Keratinocyte (primary cell): ENCODE measurements at regions not wholly inside any gene's neighbourhood (a gene's known extent, or its start where the extent isn't known, plus 50 kb on each side); places are given as distances from the start of the nearest gene placed in this dataset.

Experiments
- DNase-seq: peaks from one replicate; pipeline ENCODE4 v3.0.0-alpha.2; 2011; ENCODE audit warnings: low read depth, missing footprints, low spot score
- FAIRE-seq: peaks from 2 replicates; lab custom pipeline; 2011; peaks lifted over from hg19 to GRCh38; lab: Jason Lieb, UNC
- H2AFZ ChIP-seq: 2 replicates; pipeline ENCODE4 v1.6.0; 2012; ENCODE audit warnings: low read length, control low read depth, inconsistent platforms; ENCODE audit not compliant: control insufficient read depth
- H3K27ac ChIP-seq: 2 replicates; pipeline ENCODE4 v1.5.1; 2011; ENCODE audit warnings: low read length; ENCODE audit not compliant: control insufficient read depth, insufficient read depth
- H3K27me3 ChIP-seq: 3 replicates; pipeline ENCODE4 v1.6.0; 2011; ENCODE audit warnings: low read length; ENCODE audit not compliant: control insufficient read depth, insufficient read depth; ENCODE audit errors: extremely low read depth
- H3K36me3 ChIP-seq, 2 experiments: 2 replicates in 1 of 2; 3 replicates in 1 of 2; pipeline ENCODE4 v1.5.1; 2011; ENCODE audit warnings: low read length in 2 of 2, mild to moderate bottlenecking in 1 of 2; ENCODE audit not compliant: control insufficient read depth in 2 of 2, insufficient read depth in 2 of 2; ENCODE audit errors: extremely low read depth in 1 of 2
- H3K4me1 ChIP-seq: 3 replicates; pipeline ENCODE4 v1.5.1; 2011; ENCODE audit warnings: low read length; ENCODE audit not compliant: control insufficient read depth, insufficient read depth; ENCODE audit errors: extremely low read depth
- H3K4me2 ChIP-seq: 3 replicates; pipeline ENCODE4 v1.6.0; 2011; ENCODE audit warnings: low read depth, low read length; ENCODE audit not compliant: control insufficient read depth, insufficient read depth; ENCODE audit errors: extremely low read depth
- H3K4me3 ChIP-seq, 3 experiments: fragments of 200-600 bp in 1 of 3; sonication (generic) in 1 of 3; 2 replicates in 2 of 3; 3 replicates in 1 of 3; pipeline ENCODE4 v1.5.1; 2011 to 2016; ENCODE audit warnings: low read length in 3 of 3, mild to moderate bottlenecking in 3 of 3, control low read depth in 2 of 3, inconsistent platforms in 1 of 3, low read depth in 1 of 3, mixed read lengths in 1 of 3, mixed run types in 1 of 3, moderate library complexity in 1 of 3; ENCODE audit not compliant: control insufficient read depth in 2 of 3, insufficient read depth in 2 of 3; ENCODE audit errors: extremely low read depth in 1 of 3
- H3K79me2 ChIP-seq: 2 replicates; pipeline ENCODE4 v1.6.0; 2012; ENCODE audit warnings: low read length; ENCODE audit not compliant: control insufficient read depth, insufficient read depth
- H3K9ac ChIP-seq: 3 replicates; pipeline ENCODE4 v1.6.0; 2011; ENCODE audit warnings: low read length; ENCODE audit not compliant: control insufficient read depth, insufficient read depth; ENCODE audit errors: extremely low read depth
- H3K9me1 ChIP-seq: 3 replicates; pipeline ENCODE4 v1.6.0; 2011; ENCODE audit warnings: low read length; ENCODE audit not compliant: control insufficient read depth, insufficient read depth; ENCODE audit errors: extremely low read depth
- H3K9me3 ChIP-seq: 2 replicates; pipeline ENCODE4 v1.5.1; 2012; ENCODE audit warnings: low read depth, low read length; ENCODE audit not compliant: control insufficient read depth
- H4K20me1 ChIP-seq: 3 replicates; pipeline ENCODE4 v1.6.0; 2011; ENCODE audit warnings: low read length; ENCODE audit not compliant: control insufficient read depth, insufficient read depth; ENCODE audit errors: extremely low read depth
- CTCF ChIP-seq, 3 experiments: IDR thresholded peaks in 1 of 3; conservative IDR thresholded peaks in 1 of 3; optimal IDR thresholded peaks in 1 of 3; 2 replicates in 2 of 3; 3 replicates in 1 of 3; pipeline versions ENCODE3 to v1.5.1; 2011; ENCODE audit warnings: low read length in 3 of 3, mild to moderate bottlenecking in 3 of 3, moderate library complexity in 2 of 3, control low read depth in 1 of 3, inconsistent platforms in 1 of 3; ENCODE audit not compliant: insufficient read depth in 2 of 3; ENCODE audit errors: extremely low read depth in 1 of 3
- EZH2 ChIP-seq: IDR thresholded peaks from one replicate; pipeline ENCODE4 v1.6.1; 2012; ENCODE audit warnings: inconsistent platforms, mild to moderate bottlenecking, low read length, moderate library complexity
- dilution Hi-C: fragments of 300-500 bp; cut with MboI; formaldehyde crosslinking; loops from one replicate; pipeline ENCODE4 v1.7.0; 2020; ENCODE audit warnings: low sequenced_read_pairs; ENCODE audit not compliant: extremely low pct_ligation_motif_present

GRCh38 chr13:39149896-39150295 lies 111.6 kb downstream of the NHLRC3 start:
- dilution Hi-C loops = no loop called here
- H3K4me1 ChIP-seq = peaks cover 9% of the 10 kb centered on the region
- H3K36me3 ChIP-seq = no peaks in the 10 kb centered on the region
- no peaks in the 10 kb centered on the region for H3K9me3 ChIP-seq
- no peak for DNase-seq
- H3K79me2 ChIP-seq = no peaks in the 10 kb centered on the region
- TF ChIP-seq EZH2 (no peak), CTCF (optimal IDR thresholded peaks at IDR 0.05 in 1 of 3, IDR thresholded peaks at IDR 0.05 in 1 of 3, conservative IDR thresholded peaks at IDR 0.05 in 1 of 3; ENCODE audit: extremely low read depth in 1 of 3, insufficient read depth in 2 of 3, low read length in 3 of 3) (no peak)
- H3K27me3 ChIP-seq = peaks cover 16% of the 10 kb centered on the region
- no peak overlapping the region for H3K27ac ChIP-seq
- no peaks in the 10 kb centered on the region for H3K9me1 ChIP-seq
- no peak for FAIRE-seq
- no peak overlapping the region for H3K9ac ChIP-seq
- H4K20me1 ChIP-seq = no peaks in the 10 kb centered on the region
- no peak overlapping the region for H2AFZ ChIP-seq
- no peak overlapping the region for H3K4me3 ChIP-seq
- H3K4me2 ChIP-seq = no peak overlapping the region

- H3K4me3 ChIP-seq = no peak overlapping the region
Measured at GRCh38 chr13:39154041-39154440, 115.8 kb downstream of the NHLRC3 start.

GRCh38 chr13:39159393-39159792 lies 121.1 kb downstream of the NHLRC3 start:
- H3K27ac ChIP-seq = no peak overlapping the region
- DNase-seq = no peak
- H3K9ac ChIP-seq = no peak overlapping the region
- no peaks in the 10 kb centered on the region for H4K20me1 ChIP-seq
- no peak overlapping the region for H3K4me2 ChIP-seq
- no peak for TF ChIP-seq CTCF (optimal IDR thresholded peaks at IDR 0.05 in 1 of 3, IDR thresholded peaks at IDR 0.05 in 1 of 3, conservative IDR thresholded peaks at IDR 0.05 in 1 of 3; ENCODE audit: extremely low read depth in 1 of 3, insufficient read depth in 2 of 3, low read length in 3 of 3)
- TF ChIP-seq EZH2 = no peak
- H3K79me2 ChIP-seq = no peaks in the 10 kb centered on the region
- H2AFZ ChIP-seq = no peak overlapping the region
- H3K36me3 ChIP-seq = no peaks in the 10 kb centered on the region
- no peaks in the 10 kb centered on the region for H3K9me3 ChIP-seq
- H3K4me3 ChIP-seq = no peak overlapping the region
- no peaks in the 10 kb centered on the region for H3K9me1 ChIP-seq
- no peaks in the 10 kb centered on the region for H3K4me1 ChIP-seq
- FAIRE-seq = no peak
- dilution Hi-C loops = no loop called here
- H3K27me3 ChIP-seq = peaks cover 14% of the 10 kb centered on the region

More at GRCh38 chr13:39154041-39154440, 115.8 kb downstream of the NHLRC3 start:
- dilution Hi-C loops = no loop called here
- Histone ChIP-seq H2AFZ (no peak overlapping the region), H4K20me1 (no peaks in the 10 kb centered on the region), H3K36me3 (no peaks in the 10 kb centered on the region), H3K27me3 (peaks cover 13% of the 10 kb centered on the region), H3K79me2 (no peaks in the 10 kb centered on the region), H3K27ac (no peak overlapping the region), H3K9me3 (no peaks in the 10 kb centered on the region), H3K4me1 (peaks cover 1% of the 10 kb centered on the region), H3K9me1 (no peaks in the 10 kb centered on the region), H3K4me2 (no peak overlapping the region), H3K9ac (no peak overlapping the region)
- no peak for DNase-seq
- no peak for TF ChIP-seq EZH2
- FAIRE-seq = no peak
